Vagina (tissue), 2 donors: ENCODE measurements at regions not wholly inside any gene's neighbourhood (a gene's known extent, or its start where the extent isn't known, plus 50 kb on each side); places are given as distances from the start of the nearest gene placed in this dataset.

Experiments
- CTCF ChIP-seq, 3 experiments: fragments of 450-650 bp in 2 of 3; fragments of 200-600 bp in 1 of 3; sonication (generic) in 1 of 3; IDR thresholded peaks; one replicate each; pipeline ENCODE4 v1.5.1; 2017 to 2019; ENCODE audit warnings: antibody characterized with exemption in 3 of 3, mild to moderate bottlenecking in 2 of 3, moderate library complexity in 2 of 3
- POLR2AphosphoS5 ChIP-seq, 2 donors: sonication (generic); formaldehyde crosslinking; IDR thresholded peaks; one replicate each; pipeline ENCODE4 v1.9.0; 2017; ENCODE audit warnings: antibody characterized with exemption in 2 of 2, mild to moderate bottlenecking in 2 of 2, low read depth in 1 of 2; ENCODE audit not compliant: insufficient read depth in 1 of 2

GRCh38 chr1:187985897-187986654, 1157.3 kb downstream of the PLA2G4A start:
- no peak for TF ChIP-seq CTCF (IDR thresholded peaks at IDR 0.05)
- no peak for TF ChIP-seq POLR2AphosphoS5 (IDR thresholded peaks at IDR 0.05; ENCODE audit: insufficient read depth in 1 of 2, low read depth in 1 of 2)
